Adrenal gland (tissue), 9 donors: ENCODE measurements at regions not wholly inside any gene's neighbourhood (a gene's known extent, or its start where the extent isn't known, plus 50 kb on each side); places are given as distances from the start of the nearest gene placed in this dataset.
A peak's percentile ranks its signal among the peaks of the same experiment; 100 is the strongest.
"Not testable (repeated sequence)": the region's sequence is repeated elsewhere in the genome, so short reads cannot be mapped to it uniquely, and the experiment has no call there.

ENCODE experiments used
- DNase-seq, 7 donors: peaks; one replicate each; pipeline ENCODE4 v3.0.0-alpha.2; 2019 to 2020
- H3K27ac ChIP-seq, 5 donors: fragments of 200-600 bp; sonication (generic) in 4 of 5; 1 replicate in 3 of 5; 2 replicates in 2 of 5; pipeline versions ENCODE4 v1.5.1 to v1.8.0; 2016 to 2020; ENCODE audit warnings: mild to moderate bottlenecking in 1 of 5
- H3K27me3 ChIP-seq: fragments of 200-600 bp; 2 replicates; pipeline ENCODE4 v1.8.0; 2021
- H3K36me3 ChIP-seq, 2 donors: fragments of 200-600 bp; replicated peaks in 1 of 2; 1 replicate in 1 of 2; 2 replicates in 1 of 2; pipeline versions ENCODE4 v1.5.1 to v1.8.0; 2018 to 2022
- H3K4me1 ChIP-seq, 2 donors: fragments of 200-600 bp; replicated peaks in 1 of 2; 1 replicate in 1 of 2; 2 replicates in 1 of 2; pipeline versions ENCODE4 v1.5.1 to v1.8.0; 2018 to 2021
- H3K4me3 ChIP-seq, 4 donors: fragments of 200-600 bp; sonication (generic) in 3 of 4; one replicate each; pipeline ENCODE4 v1.5.1; 2016 to 2018
- H3K9me3 ChIP-seq, 3 donors: fragments of 200-600 bp; sonication (generic) in 1 of 3; replicated peaks in 1 of 3; 1 replicate in 2 of 3; 2 replicates in 1 of 3; pipeline versions ENCODE4 v1.5.1 to v1.8.0; 2016 to 2021
- CTCF ChIP-seq, 6 experiments: fragments of 450-650 bp in 4 of 6; fragments of 200-600 bp in 2 of 6; sonication (generic) in 1 of 6; IDR thresholded peaks; 1 replicate in 5 of 6; 2 replicates in 1 of 6; pipeline versions ENCODE4 v1.5.1 to v1.8.0; 2016 to 2021; ENCODE audit warnings: antibody characterized with exemption in 6 of 6, mild to moderate bottlenecking in 2 of 6, moderate library complexity in 1 of 6
- POLR2A ChIP-seq, 2 donors: fragments of 450-650 bp; IDR thresholded peaks; one replicate each; pipeline ENCODE4 v1.6.1; 2017; ENCODE audit warnings: antibody characterized with exemption in 2 of 2, mild to moderate bottlenecking in 2 of 2, moderate library complexity in 1 of 2
- WGBS, 4 donors: extraction: QIAGEN DNeasy Blood & Tissue Kit in 2 of 4; methylation state at CpG; one replicate each; pipeline versions ENCODE4 v1.1.5 to v1.1.7; 2013 to 2017; 5-methylcytosine and 5-hydroxymethylcytosine counted together
- intact Hi-C, 2 donors: fragments of 100-400 bp; cut with DNase I; formaldehyde crosslinking; loops; one replicate each; pipeline versions ENCODE4 v1.14.1 to v1.15.0; 2022 to 2023
- donor health status: healthy with polysubstance abuse.
- donor health status: Bipolar disorder and iron deficiency.
- donor health status: DM: yes; HTN: yes; CAD: no.
- donor health status: DM: no; HTN: no; CAD: no.
- donor health status: DM: no; HTN: no; CAD: no.

- WGBS, 4 donors = 77 to 91% (median 88%) methylated on average over 3 of the region's 3 CpGs
- intact Hi-C loops = no loop called here
Measured at GRCh38 chr5:178063277-178063676, 50.1 kb upstream of the N4BP3 start.

GRCh38 chr5:178058321-178059012 lies 54.9 kb upstream of the N4BP3 start:
- no peak for DNase-seq
- H3K9me3 ChIP-seq = no peaks in the 10 kb centered on the region
- intact Hi-C loops = no loop called here
- TF ChIP-seq POLR2A (IDR thresholded peaks at IDR 0.05) (no peak), CTCF (IDR thresholded peaks at IDR 0.05) (no peak)
- H3K4me3 ChIP-seq = no peak overlapping the region
- H3K36me3 ChIP-seq = no peaks in the 10 kb centered on the region
- no peak overlapping the region for H3K27ac ChIP-seq
- no peaks in the 10 kb centered on the region for H3K27me3 ChIP-seq
- H3K4me1 ChIP-seq = no peaks in the 10 kb centered on the region
- 68 to 87% (median 81%) methylated on average over 6 to 7 of the region's 7 CpGs for WGBS, 4 donors

More at GRCh38 chr5:178063277-178063676, 50.1 kb upstream of the N4BP3 start:
- Histone ChIP-seq H3K4me3 (no peak overlapping the region), H3K36me3 (no peaks in the 10 kb centered on the region), H3K27ac (no peak overlapping the region), H3K4me1 (no peaks in the 10 kb centered on the region), H3K27me3 (no peaks in the 10 kb centered on the region), H3K9me3 (no peaks in the 10 kb centered on the region)
- TF ChIP-seq POLR2A (IDR thresholded peaks at IDR 0.05) = no peak
- no peak for DNase-seq

GRCh38 chr5:178057839-178058238 lies 55.5 kb upstream of the N4BP3 start:
- 67 to 84% (median 80%) methylated on average over 12 of the region's 12 CpGs for WGBS, 4 donors
- no peak for TF ChIP-seq CTCF (IDR thresholded peaks at IDR 0.05)
- TF ChIP-seq POLR2A (IDR thresholded peaks at IDR 0.05) = no peak
- no peak for DNase-seq
- intact Hi-C loops = no loop called here
- Histone ChIP-seq H3K27me3 (no peaks in the 10 kb centered on the region), H3K4me1 (no peaks in the 10 kb centered on the region), H3K27ac (no peak overlapping the region), H3K9me3 (no peaks in the 10 kb centered on the region), H3K36me3 (no peaks in the 10 kb centered on the region), H3K4me3 (no peak overlapping the region)

DNA sequence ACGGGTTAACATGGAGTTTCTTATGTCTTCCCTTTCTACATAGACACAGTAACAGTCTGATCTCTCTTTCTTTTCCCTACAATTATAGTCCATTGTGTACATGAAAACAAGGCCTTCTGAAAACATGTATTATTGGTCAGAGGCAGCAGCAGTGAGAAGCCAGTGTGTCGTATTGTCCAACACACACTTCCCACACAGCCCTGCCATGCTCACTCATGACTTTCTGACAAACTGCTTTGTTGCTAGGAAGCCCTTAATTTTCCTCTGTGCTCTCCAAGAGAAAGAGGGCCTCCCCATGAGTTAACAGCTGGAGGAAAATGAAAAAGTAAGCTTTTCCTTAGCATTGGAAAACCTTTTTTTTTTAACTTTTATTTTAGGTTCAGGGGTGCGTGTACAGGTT lies 56.4 kb upstream of the N4BP3 start:
- peak in 1 of 7 donors; percentile 20 for DNase-seq
- WGBS, 4 donors = 91 to 97% (median 93%) methylated on average over 3 of the region's 3 CpGs
- Histone ChIP-seq H3K36me3 (no peaks in the 10 kb centered on the region), H3K4me1 (no peaks in the 10 kb centered on the region), H3K27ac (no peak overlapping the region), H3K9me3 (no peaks in the 10 kb centered on the region), H3K27me3 (no peaks in the 10 kb centered on the region), H3K4me3 (no peak overlapping the region)
- TF ChIP-seq CTCF (IDR thresholded peaks at IDR 0.05) (no peak), POLR2A (IDR thresholded peaks at IDR 0.05) (no peak)
- intact Hi-C loops = no loop called here

DNA sequence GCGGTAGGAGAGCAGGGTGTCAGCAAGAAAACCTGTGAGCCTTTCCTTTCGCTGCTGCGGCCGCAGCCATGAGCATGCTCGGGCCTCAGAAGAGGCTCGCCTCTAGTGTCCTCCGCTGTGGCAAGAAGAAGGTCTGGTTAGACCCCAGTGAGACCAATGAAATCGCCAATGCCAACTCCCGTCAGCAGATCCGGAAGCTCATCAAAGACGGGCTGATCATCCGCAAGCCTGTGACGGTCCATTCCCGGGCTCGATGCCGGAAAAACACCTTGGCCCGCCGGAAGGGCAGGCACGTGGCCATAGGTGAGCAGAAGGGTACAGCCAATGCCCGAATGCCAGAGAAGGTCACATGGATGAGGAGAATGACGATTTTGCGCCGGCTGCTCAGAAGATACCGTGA lies 57.8 kb upstream of the N4BP3 start:
- H3K27ac ChIP-seq, H3K9me3 ChIP-seq, H3K4me1 ChIP-seq, H3K36me3 ChIP-seq, intact Hi-C loops, H3K4me3 ChIP-seq, H3K27me3 ChIP-seq: not testable (repeated sequence)
- 90 to 94% (median 94%) methylated on average over 23 to 24 of the region's 24 CpGs for WGBS, 4 donors
- DNase-seq = peak in 1 of 7 donors; percentile 24

- H3K4me1 ChIP-seq, H3K9me3 ChIP-seq, H3K36me3 ChIP-seq, intact Hi-C loops, H3K27me3 ChIP-seq, DNase-seq, H3K4me3 ChIP-seq, H3K27ac ChIP-seq: not testable (repeated sequence)
- WGBS, 4 donors = 77 to 95% (median 86%) methylated on average over 3 of the region's 3 CpGs
Measured at GRCh38 chr5:178052062-178052461, 56.0 kb upstream of the PROP1 start.

DNA sequence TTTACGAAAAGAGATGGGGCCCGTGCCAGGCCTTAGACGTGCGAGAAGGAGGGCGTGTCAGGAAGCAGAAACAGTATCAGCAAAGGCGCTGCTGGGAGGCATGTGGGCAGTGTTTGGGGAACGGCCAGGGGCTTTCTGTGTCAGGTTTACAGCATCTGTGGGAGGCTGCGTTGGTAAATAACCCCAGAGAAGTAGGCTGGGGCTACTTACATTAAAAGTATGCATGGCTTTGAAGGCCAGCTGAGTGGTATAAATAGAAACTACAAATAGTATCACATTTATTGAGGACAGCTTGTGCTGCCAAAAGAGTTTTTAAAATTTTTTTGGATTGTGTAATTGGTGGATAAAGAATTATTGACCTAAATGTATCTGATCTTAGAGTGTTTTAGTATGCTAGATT lies 54.8 kb upstream of the PROP1 start:
- intact Hi-C loops, H3K4me3 ChIP-seq, H3K4me1 ChIP-seq, H3K9me3 ChIP-seq, H3K36me3 ChIP-seq, H3K27ac ChIP-seq, H3K27me3 ChIP-seq, DNase-seq: not testable (repeated sequence)
- no CpG with 5 or more reads among the region's 8 CpGs for WGBS, 4 donors

DNA sequence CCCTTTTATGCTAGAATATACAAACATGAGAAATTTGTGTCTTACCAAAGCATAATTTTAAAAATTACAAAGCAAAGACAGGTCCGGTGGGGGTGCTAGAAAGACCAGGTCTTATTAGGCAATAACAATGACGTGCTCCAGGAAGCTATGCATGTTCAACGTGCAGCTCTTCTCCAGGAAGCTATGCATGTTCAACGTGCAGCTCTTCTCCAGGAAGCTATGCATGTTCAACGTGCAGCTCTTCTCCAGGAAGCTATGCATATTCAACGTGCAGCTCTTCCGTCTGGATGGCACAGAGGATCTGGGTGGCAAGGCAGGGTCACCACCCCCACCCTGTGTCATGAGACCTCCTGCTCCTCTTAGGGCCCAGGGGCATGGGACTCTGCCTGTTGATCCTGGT lies 51.9 kb upstream of the PROP1 start:
- intact Hi-C loops, H3K27ac ChIP-seq, DNase-seq, H3K4me1 ChIP-seq, H3K36me3 ChIP-seq, H3K4me3 ChIP-seq, H3K27me3 ChIP-seq, H3K9me3 ChIP-seq: not testable (repeated sequence)
- 49 to 88% (median 71%) methylated on average over 1 to 4 of the region's 7 CpGs for WGBS, 4 donors
